ENCODE measurements at regions not wholly inside any gene's neighbourhood (a gene's known extent, or its start where the extent isn't known, plus 50 kb on each side); places are given as distances from the start of the nearest gene placed in this dataset.

DNA sequence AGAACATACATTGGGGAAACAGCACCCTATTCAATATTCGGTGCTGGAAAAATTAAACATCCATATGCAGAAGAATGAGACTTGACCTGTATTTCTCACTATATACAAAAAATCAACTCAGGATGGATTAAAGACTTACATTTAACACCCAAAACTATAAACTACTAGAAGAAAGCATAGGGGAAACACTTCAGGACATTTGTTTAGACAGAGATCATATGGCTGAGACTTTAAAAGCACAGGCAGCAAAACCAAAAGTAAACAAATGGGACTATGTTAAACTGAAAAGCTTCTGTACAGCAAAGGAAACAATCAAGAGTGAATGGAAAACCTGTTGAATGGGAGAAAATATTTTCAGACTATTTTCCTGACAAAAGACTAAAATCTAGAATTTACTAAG lies 1694.1 kb upstream of the CELF4 start:
- no TSS peak for BruUV-seq (replicated peaks)
- H3K27me3 ChIP-seq (ENCODE audit: control insufficient read depth in 2 of 2, insufficient read depth in 2 of 2, low read length in 2 of 2), result no peaks in the 10 kb centered on the region
- H3K4me1 ChIP-seq (ENCODE audit: control insufficient read depth, extremely low read depth, insufficient read depth, low read length), result no peaks in the 10 kb centered on the region
- H3K9ac ChIP-seq (replicated peaks; ENCODE audit: extremely low read depth, insufficient read depth, low read length), result no peak overlapping the region
- no peak overlapping the region for H3K4me2 ChIP-seq (ENCODE audit: insufficient read depth, low read length)
- no peak overlapping the region for H3K4me3 ChIP-seq (replicated peaks in 1 of 3; ENCODE audit: insufficient read depth in 1 of 3, low read depth in 1 of 3, low read length in 3 of 3)
- H4K20me1 ChIP-seq (replicated peaks; ENCODE audit: control insufficient read depth, extremely low read depth, insufficient read depth, low read length), result no peaks in the 10 kb centered on the region
- intact Hi-C loops (cut with micrococcal nuclease) (no loop called here), dilution Hi-C loops (cut with MboI; ENCODE audit: extremely low pct_ligation_motif_present, low sequenced_read_pairs) (no loop called here)
- no peaks in the 10 kb centered on the region for H3K9me1 ChIP-seq (replicated peaks; ENCODE audit: control insufficient read depth, extremely low read depth, insufficient read depth, low read length)
- H3K27ac ChIP-seq (ENCODE audit: insufficient read depth, low read depth, low read length), result no peak overlapping the region
- TF ChIP-seq MYC (IDR thresholded peaks at IDR 0.05; ENCODE audit: low read depth, low read length), result no peak
- TF ChIP-seq POLR2A (IDR thresholded peaks at IDR 0.05; ENCODE audit: low read depth, low read length), result no peak
- TF ChIP-seq FOS (IDR thresholded peaks at IDR 0.05; ENCODE audit: borderline replicate concordance, insufficient read depth, low read length), result no peak
- POLR2A ChIA-PET, result no interaction called here
- DNase-seq (ENCODE audit: low read depth, low spot score) (no peak), FAIRE-seq (no peak)
- no peaks in the 10 kb centered on the region for H3K36me3 ChIP-seq (ENCODE audit: control insufficient read depth in 2 of 2, extremely low read depth in 1 of 2, insufficient read depth in 2 of 2, low read length in 2 of 2)
- CTCF ChIA-PET, result no interaction called here
- H3K9me3 ChIP-seq (replicated peaks; ENCODE audit: control insufficient read depth, insufficient read depth, low read length), result no peaks in the 10 kb centered on the region
- H2AFZ ChIP-seq (ENCODE audit: low read depth, low read length), result no peak overlapping the region
- no peaks in the 10 kb centered on the region for H3K79me2 ChIP-seq (ENCODE audit: control insufficient read depth, insufficient read depth, low read length)

- H3K4me1 ChIP-seq (ENCODE audit: control insufficient read depth, extremely low read depth, insufficient read depth, low read length), result no peaks in the 10 kb centered on the region
- no peak overlapping the region for H3K9ac ChIP-seq (replicated peaks; ENCODE audit: extremely low read depth, insufficient read depth, low read length)
- no peak overlapping the region for H3K27ac ChIP-seq (ENCODE audit: insufficient read depth, low read depth, low read length)
- TF ChIP-seq POLR2A (IDR thresholded peaks at IDR 0.05; ENCODE audit: low read depth, low read length), result no peak
- intact Hi-C loops (cut with micrococcal nuclease), result no loop called here
- CTCF ChIA-PET, result no interaction called here
- H3K27me3 ChIP-seq (ENCODE audit: control insufficient read depth in 2 of 2, insufficient read depth in 2 of 2, low read length in 2 of 2), result no peaks in the 10 kb centered on the region
- H3K9me1 ChIP-seq (replicated peaks; ENCODE audit: control insufficient read depth, extremely low read depth, insufficient read depth, low read length), result peaks cover 2% of the 10 kb centered on the region
- DNase-seq (ENCODE audit: low read depth, low spot score) (no peak), FAIRE-seq (no peak)
- no peak overlapping the region for H3K4me3 ChIP-seq (replicated peaks in 1 of 3; ENCODE audit: insufficient read depth in 1 of 3, low read depth in 1 of 3, low read length in 3 of 3)
- H3K79me2 ChIP-seq (ENCODE audit: control insufficient read depth, insufficient read depth, low read length), result no peaks in the 10 kb centered on the region
- no peaks in the 10 kb centered on the region for H3K9me3 ChIP-seq (replicated peaks; ENCODE audit: control insufficient read depth, insufficient read depth, low read length)
- dilution Hi-C loops (cut with MboI; ENCODE audit: extremely low pct_ligation_motif_present, low sequenced_read_pairs), result no loop called here
- BruUV-seq (replicated peaks), result no TSS peak
- H3K4me2 ChIP-seq (ENCODE audit: insufficient read depth, low read length), result no peak overlapping the region
- H4K20me1 ChIP-seq (replicated peaks; ENCODE audit: control insufficient read depth, extremely low read depth, insufficient read depth, low read length), result no peaks in the 10 kb centered on the region
- no peak overlapping the region for H2AFZ ChIP-seq (ENCODE audit: low read depth, low read length)
- POLR2A ChIA-PET, result no interaction called here
- no peaks in the 10 kb centered on the region for H3K36me3 ChIP-seq (ENCODE audit: control insufficient read depth in 2 of 2, extremely low read depth in 1 of 2, insufficient read depth in 2 of 2, low read length in 2 of 2)
These were observed 1678.6 kb upstream of the CELF4 start for GRCh38 chr18:39244242-39244641.

Measured in endothelial cell of umbilical vein (primary cell).